NCI-H146 (cell line): ENCODE measurements at regions not wholly inside any gene's neighbourhood (a gene's known extent, or its start where the extent isn't known, plus 50 kb on each side); places are given as distances from the start of the nearest gene placed in this dataset.
A peak's percentile ranks its signal among the peaks of the same experiment; 100 is the strongest.

Source experiments
- DNase-seq: peaks from one replicate; lab custom pipeline; 2025; lab: John Stamatoyannopoulos, UW

DNA sequence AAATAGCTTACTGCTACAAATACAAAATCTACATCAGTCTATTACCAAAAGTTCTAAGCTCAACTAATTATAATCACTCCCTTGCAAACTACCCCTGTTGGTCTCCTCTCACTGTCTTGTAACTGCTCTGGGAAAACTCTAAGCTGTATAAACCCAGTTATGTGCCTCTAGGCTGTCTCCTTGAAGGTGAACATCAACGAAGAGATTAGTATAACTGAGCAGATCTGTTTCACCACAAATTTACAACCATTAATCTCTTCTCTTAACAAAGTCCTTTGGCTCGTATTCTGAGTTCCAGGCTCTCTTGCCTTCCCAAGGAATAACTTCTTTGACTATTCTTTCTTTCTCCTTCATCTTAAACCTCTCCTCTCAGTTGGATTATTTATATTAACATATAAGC, 84.4 kb upstream of the PRMT6 start:
- no peak for DNase-seq

DNA sequence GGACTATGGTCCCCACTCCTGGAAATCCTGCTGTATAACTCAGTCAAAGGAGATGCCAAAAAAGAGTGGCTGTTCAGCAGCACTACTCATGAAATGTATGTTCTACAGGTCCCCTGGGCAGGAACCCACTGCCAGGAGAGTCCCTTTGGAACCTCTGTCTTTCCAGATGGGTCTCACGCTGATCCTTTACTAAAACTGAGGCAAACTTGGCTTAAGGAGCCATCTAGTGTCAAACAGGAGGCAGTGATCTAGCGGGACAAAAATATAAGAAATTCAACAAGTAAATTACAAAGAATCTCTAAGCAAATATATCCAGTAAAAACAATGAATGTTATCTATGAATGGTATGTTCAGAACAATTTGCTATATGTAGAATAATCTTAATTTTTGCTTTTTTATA, 80.5 kb upstream of the PRMT6 start:
- DNase-seq, result no peak

DNA sequence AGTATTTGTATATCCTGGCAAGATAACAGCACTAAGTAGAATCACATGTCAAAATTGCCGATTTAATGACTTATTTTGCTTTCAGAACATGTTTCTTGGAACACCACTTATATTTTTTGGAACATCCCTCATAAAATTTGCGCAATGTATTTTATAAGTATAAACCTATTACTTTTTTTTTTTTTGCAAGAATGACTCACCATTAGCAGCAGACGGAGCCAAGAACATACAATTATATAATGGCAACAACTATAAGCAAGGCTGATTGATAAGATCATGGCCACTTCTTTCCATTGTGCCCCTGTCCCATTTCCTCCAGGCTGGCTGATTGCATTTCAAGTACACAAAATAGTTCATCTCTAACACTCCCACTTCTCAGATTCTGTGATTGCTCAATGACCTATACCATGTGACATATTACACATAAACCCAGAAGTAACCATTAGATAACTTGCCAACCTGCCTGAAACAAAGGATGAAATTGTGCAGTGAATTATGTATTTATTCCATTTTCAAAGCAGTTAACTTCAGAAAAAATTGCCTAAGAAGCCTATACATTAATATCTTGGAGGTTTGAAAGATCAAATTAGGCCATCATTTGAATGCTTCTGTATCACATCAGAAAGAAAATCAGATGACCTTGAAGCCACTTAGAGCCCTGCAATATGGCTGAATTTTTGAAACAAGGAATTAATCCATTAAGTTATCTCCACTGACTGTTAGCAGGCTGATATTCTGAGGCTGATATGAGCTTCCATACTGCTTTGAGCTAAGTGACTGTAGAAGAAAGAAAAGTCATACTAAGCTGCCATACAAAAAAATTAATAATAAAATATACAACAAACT, 77.8 kb upstream of the PRMT6 start:
- no peak for DNase-seq

DNA sequence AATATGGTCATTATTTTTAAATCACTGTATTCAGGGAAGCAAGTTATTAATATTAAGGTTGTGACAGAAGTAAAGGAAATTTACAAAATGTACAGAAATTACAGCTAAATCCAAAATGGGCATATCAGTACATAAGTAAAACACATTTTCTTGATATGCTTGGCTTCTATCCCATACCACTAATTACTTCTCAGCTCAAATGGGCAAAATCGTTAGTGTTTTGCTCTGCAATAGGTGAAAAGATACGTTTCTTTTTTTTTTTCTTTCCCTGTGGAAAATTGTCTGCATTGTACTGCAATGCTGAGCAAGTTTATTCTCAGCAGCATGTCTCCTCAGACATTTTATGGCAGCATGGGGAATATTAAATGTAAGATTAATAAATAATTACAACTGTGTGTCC, 77.1 kb upstream of the PRMT6 start:
- no peak for DNase-seq

DNA sequence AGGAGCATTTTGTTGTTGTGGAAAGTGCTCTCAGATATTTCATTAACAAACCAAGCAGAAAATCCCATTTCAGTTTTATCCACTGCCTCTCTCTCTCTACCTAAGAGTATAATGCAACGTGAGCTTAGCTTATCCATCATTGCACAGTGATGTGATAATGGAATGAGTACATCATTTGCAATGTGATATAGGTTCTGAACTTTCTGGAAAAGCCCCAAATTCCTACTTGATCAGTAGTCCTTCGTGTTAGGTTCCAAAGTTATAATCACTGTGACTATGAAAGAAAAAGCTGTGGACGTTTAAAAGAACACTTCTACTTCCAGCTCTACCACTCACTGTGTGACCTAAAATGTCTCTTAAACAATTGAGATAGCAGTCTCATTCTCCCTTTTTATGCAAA, 76.4 kb upstream of the PRMT6 start:
- no peak for DNase-seq

DNA sequence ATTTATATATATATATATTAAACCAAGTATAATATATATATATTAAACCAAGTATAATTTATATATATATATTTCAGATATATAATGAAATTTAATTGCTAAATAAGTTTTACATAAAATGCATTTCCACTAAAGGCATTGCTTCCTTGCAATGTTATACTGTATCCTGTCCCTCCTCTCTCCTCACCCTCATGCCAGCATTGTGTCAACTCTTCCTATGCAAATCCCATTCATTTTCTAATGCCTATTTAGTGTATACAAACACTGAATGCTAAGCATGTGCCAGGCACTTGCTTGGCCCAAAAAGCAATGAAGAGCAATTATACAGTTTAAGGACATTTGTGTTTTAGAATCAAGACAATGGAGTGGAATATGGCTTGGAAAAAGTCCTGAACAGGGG, 71.7 kb upstream of the PRMT6 start:
- DNase-seq, result no peak

DNA sequence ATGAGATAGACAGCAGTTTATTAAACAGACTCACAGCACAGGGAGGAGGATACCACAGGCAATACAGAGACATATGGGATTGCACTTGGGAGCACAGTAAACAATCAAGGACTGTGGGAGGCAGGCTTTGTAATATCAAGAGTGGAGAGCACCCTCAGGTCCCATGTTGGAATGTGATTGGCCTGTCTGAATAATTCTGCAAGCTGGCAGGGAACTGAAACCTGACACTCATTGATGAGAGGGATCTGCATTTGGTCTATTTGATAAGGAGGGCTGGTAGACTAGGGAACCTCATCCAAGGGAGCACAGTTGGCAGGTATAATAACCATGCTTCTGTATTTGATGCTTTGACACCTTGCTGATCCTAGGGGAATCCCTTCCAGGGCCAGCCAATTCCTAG, 69.9 kb upstream of the PRMT6 start:
- DNase-seq, result peak; percentile 45

DNA sequence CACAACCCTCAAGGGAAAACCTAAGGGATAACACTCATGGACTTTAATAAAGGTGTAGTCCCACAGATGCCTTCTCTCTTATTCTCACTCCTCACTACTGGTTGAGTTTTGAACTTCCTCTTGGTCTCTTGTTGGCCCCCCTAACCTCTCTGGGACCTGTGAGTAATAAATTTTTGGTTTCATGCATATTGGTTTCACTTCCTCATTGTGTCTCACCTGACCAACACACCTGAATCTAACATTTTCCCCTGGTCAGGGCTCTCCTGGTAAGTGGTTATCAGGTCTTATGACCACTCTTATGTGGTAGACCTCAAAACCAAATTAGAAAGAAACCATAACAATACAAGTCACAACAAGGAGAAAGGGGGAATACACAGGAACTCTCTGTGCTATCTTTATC, 60.5 kb upstream of the PRMT6 start:
- DNase-seq, result no peak

DNA sequence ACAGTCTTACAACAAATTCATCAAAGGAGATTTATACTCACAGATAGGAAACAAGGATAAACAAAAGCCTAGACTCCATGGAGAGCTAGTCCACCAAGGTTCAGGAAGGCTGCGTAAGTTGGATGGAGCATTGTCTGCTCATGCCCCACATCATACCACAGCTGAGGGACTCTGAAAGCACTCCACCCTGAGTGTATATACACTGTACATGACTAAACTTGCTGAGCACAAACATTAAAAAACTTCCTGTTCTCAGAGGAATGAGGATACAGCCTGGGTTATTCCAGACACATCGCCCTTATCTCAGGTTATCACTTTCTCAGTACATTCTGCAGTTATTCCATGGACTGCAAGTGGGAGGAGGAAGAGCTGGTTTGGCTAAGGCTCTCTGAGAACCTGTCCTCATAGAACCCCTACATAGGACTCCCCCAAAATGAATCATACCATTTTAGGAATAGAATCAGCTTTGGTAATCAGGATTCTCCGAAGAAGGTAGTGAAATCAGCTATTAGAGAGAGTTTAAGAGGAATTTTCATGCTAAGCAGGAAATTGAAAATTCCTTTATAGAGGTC, 58.0 kb upstream of the PRMT6 start:
- no peak for DNase-seq

DNA sequence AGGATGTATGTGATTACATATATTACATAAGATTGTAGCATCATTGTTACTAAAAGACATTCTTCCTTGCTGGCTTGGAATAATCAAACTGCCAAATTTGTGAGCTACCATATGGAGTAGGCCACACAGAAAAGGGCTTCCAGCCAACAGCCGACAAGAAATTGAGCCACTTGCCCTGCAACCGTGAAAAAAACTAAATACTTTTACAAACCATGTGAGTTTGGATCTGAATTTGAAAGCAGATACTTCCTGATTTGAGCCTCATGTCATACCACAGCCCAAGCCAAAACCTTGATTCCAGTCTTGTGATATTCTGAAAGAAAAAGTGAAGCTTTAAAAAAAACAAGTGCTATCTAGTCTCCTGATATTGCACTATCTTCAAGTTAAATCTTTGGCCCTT, 55.6 kb upstream of the PRMT6 start:
- DNase-seq, result no peak

DNA sequence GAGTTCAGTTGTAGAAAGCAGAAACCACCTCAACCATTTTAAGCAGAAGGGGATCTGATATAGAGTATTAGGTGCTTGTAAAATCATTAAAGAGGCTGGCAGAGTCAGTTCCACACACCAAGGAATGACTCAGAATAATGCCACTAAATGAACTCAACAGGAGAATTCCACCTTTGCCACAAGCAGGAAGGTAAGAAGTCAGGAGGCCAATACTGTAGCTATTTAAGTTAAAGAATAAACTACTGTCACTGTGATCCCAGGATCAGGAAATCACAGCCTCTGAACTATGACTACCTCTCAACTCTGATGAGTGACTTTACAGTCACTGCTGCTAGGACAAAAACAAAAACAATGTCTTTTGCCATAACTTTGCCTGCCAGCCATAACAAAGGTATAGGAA, 52.5 kb upstream of the PRMT6 start:
- no peak for DNase-seq

DNA sequence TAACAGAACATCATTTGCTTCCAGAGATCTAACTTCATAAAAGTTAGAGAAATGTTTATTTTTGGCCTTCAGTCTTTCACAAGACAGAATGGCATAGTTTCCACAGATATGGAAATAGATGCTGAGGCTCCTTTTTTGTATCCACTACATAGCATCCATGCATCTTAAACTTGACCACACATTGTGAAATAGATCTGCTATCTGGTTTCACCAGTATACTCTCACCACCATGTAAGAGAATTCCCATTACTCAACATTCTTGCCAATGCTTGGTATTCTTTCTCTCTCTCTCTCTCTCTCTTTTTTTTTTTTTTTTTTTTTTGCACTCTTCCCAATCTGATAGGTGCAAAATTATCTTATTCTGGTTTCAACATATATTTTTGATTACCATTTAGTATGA, 52.1 kb upstream of the PRMT6 start:
- DNase-seq, result no peak
